H1 (cell line): ENCODE measurements at regions not wholly inside any gene's neighbourhood (a gene's known extent, or its start where the extent isn't known, plus 50 kb on each side); places are given as distances from the start of the nearest gene placed in this dataset.

Source experiments
- CTCF ChIA-PET: fragments of 300-600 bp; sonication (Branson Sonifier 250); formaldehyde crosslinking; loops from one replicate; lab custom pipeline; 2021; ENCODE audit not compliant: partially characterized antibody; lab: Charles Lee
- POLR2A ChIA-PET: fragments of 300-600 bp; sonication (Branson Sonifier 250); formaldehyde crosslinking; loops from one replicate; lab custom pipeline; 2021; ENCODE audit warnings: inconsistent platforms; ENCODE audit not compliant: partially characterized antibody; lab: Charles Lee
- DNase-seq, 2 experiments: peaks; one replicate each; pipeline versions ENCODE4 v3.0.0 to v3.0.0-alpha.2; 2010 to 2022; ENCODE audit warnings: low spot score in 2 of 2, low read depth in 1 of 2, mixed read lengths in 1 of 2
- FAIRE-seq: peaks from 2 replicates; lab custom pipeline; 2011; peaks lifted over from hg19 to GRCh38; lab: Jason Lieb, UNC
- H2AFZ ChIP-seq: 2 replicates; pipeline ENCODE4 v1.8.1; 2012; ENCODE audit warnings: low read length, inconsistent platforms
- H2AK5ac ChIP-seq: 2 replicates; pipeline ENCODE4 v1.6.1; 2013; ENCODE audit warnings: low read depth, low read length
- H2BK120ac ChIP-seq: replicated peaks from 2 replicates; pipeline ENCODE3; 2013; ENCODE audit warnings: low read depth, low read length, inconsistent platforms
- H2BK12ac ChIP-seq: 2 replicates; pipeline ENCODE4 v1.6.1; 2013; ENCODE audit warnings: low read depth, low read length
- H2BK15ac ChIP-seq: 2 replicates; pipeline ENCODE4 v1.6.1; 2013; ENCODE audit warnings: low read length
- H2BK20ac ChIP-seq: 2 replicates; pipeline ENCODE4 v1.6.1; 2013; ENCODE audit warnings: low read length
- H2BK5ac ChIP-seq: 2 replicates; pipeline ENCODE4 v1.6.1; 2013; ENCODE audit warnings: low read depth, low read length
- H3K14ac ChIP-seq: 2 replicates; pipeline ENCODE4 v1.6.1; 2013; ENCODE audit warnings: inconsistent platforms; ENCODE audit not compliant: insufficient read length
- H3K18ac ChIP-seq: 2 replicates; pipeline ENCODE4 v1.6.1; 2013; ENCODE audit warnings: low read length; ENCODE audit errors: extremely low read depth
- H3K23ac ChIP-seq: 2 replicates; pipeline ENCODE4 v1.6.1; 2013; ENCODE audit warnings: inconsistent platforms; ENCODE audit not compliant: insufficient read length
- H3K23me2 ChIP-seq: 2 replicates; pipeline ENCODE4 v1.6.1; 2013; ENCODE audit warnings: low read depth, low read length
- H3K27ac ChIP-seq: 2 replicates; pipeline ENCODE4 v1.6.1; 2011; ENCODE audit warnings: low read depth, low read length, inconsistent platforms
- H3K27me3 ChIP-seq, 4 experiments: replicated peaks in 1 of 4; 1 replicate in 1 of 4; 2 replicates in 3 of 4; pipeline versions ENCODE4 v1.6.1 to v1.8.1; 2011 to 2013; ENCODE audit warnings: low read length in 3 of 4, mild to moderate bottlenecking in 3 of 4, inconsistent platforms in 2 of 4, mixed read lengths in 2 of 4, moderate library complexity in 1 of 4; ENCODE audit not compliant: control insufficient read depth in 3 of 4, insufficient read depth in 3 of 4; ENCODE audit errors: extremely low read depth in 1 of 4
- H3K36me3 ChIP-seq, 4 experiments: 2 replicates each; pipeline versions ENCODE4 v1.6.1 to v1.8.1; 2011 to 2013; ENCODE audit warnings: mild to moderate bottlenecking in 4 of 4, low read length in 3 of 4, moderate library complexity in 2 of 4, control low read depth in 1 of 4, inconsistent platforms in 1 of 4; ENCODE audit not compliant: insufficient read depth in 4 of 4, control insufficient read depth in 2 of 4
- H3K4ac ChIP-seq: replicated peaks from 2 replicates; pipeline ENCODE3; 2013; ENCODE audit warnings: low read length, low read depth, mixed read lengths, inconsistent platforms; ENCODE audit not compliant: insufficient read length
- H3K4me1 ChIP-seq, 4 experiments: replicated peaks in 1 of 4; 1 replicate in 1 of 4; 2 replicates in 3 of 4; pipeline versions ENCODE4 v1.6.1 to v1.8.1; 2011 to 2013; ENCODE audit warnings: low read length in 3 of 4, inconsistent platforms in 2 of 4, mixed read lengths in 1 of 4; ENCODE audit not compliant: insufficient read depth in 4 of 4, control insufficient read depth in 3 of 4
- H3K4me2 ChIP-seq, 2 experiments: 2 replicates each; pipeline versions ENCODE4 v1.6.1 to v1.8.1; 2011 to 2013; ENCODE audit warnings: low read depth in 2 of 2, low read length in 2 of 2, control low read depth in 1 of 2, inconsistent platforms in 1 of 2, mild to moderate bottlenecking in 1 of 2; ENCODE audit not compliant: insufficient read depth in 1 of 2
- H3K4me3 ChIP-seq, 4 experiments: fragments of 200-600, 300-600 bp in 1 of 4; sonication (generic), shearing (Covaris generic), sonication (Bioruptor Twin) in 1 of 4; 2 replicates each; pipeline versions ENCODE4 v1.5.1 to v1.8.1; 2011 to 2016; ENCODE audit warnings: low read length in 4 of 4, low read depth in 3 of 4, control low read depth in 2 of 4, inconsistent platforms in 2 of 4, mild to moderate bottlenecking in 2 of 4, mixed read lengths in 1 of 4, moderate library complexity in 1 of 4; ENCODE audit not compliant: insufficient read depth in 2 of 4; ENCODE audit errors: extremely low read depth in 1 of 4
- H3K56ac ChIP-seq: replicated peaks from 2 replicates; pipeline ENCODE3; 2013; ENCODE audit warnings: low read depth, mild to moderate bottlenecking, mixed read lengths, low read length, inconsistent platforms; ENCODE audit not compliant: insufficient read length
- H3K79me1 ChIP-seq: 2 replicates; pipeline ENCODE4 v1.6.1; 2013; ENCODE audit warnings: low read depth, low read length, control low read depth
- H3K79me2 ChIP-seq, 2 experiments: 2 replicates each; pipeline versions ENCODE4 v1.6.1 to v1.8.1; 2012 to 2013; ENCODE audit warnings: low read length in 2 of 2, mild to moderate bottlenecking in 2 of 2, inconsistent platforms in 1 of 2; ENCODE audit not compliant: insufficient read depth in 2 of 2, control insufficient read depth in 1 of 2
- H3K9ac ChIP-seq, 4 experiments: replicated peaks in 1 of 4; 1 replicate in 1 of 4; 2 replicates in 3 of 4; pipeline versions ENCODE4 v1.6.1 to v1.8.1; 2011 to 2013; ENCODE audit warnings: low read depth in 3 of 4, low read length in 3 of 4, control low read depth in 2 of 4, mild to moderate bottlenecking in 2 of 4, moderate library complexity in 2 of 4, inconsistent platforms in 1 of 4; ENCODE audit errors: extremely low read depth in 1 of 4
- H3K9me3 ChIP-seq, 2 experiments: 2 replicates each; pipeline versions ENCODE4 v1.6.1 to v1.8.1; 2012 to 2013; ENCODE audit warnings: mild to moderate bottlenecking in 2 of 2, moderate library complexity in 2 of 2, control low read depth in 1 of 2, inconsistent platforms in 1 of 2, low read depth in 1 of 2, low read length in 1 of 2, mixed read lengths in 1 of 2; ENCODE audit not compliant: insufficient read depth in 2 of 2
- H4K20me1 ChIP-seq, 2 experiments: replicated peaks in 1 of 2; 2 replicates each; pipeline versions ENCODE3 to v1.8.1; 2011 to 2013; ENCODE audit warnings: inconsistent platforms in 2 of 2, low read length in 2 of 2, mild to moderate bottlenecking in 1 of 2; ENCODE audit not compliant: insufficient read depth in 2 of 2, control insufficient read depth in 1 of 2
- H4K5ac ChIP-seq: 2 replicates; pipeline ENCODE4 v1.6.1; 2013; ENCODE audit warnings: low read length, low read depth, mixed read lengths, inconsistent platforms; ENCODE audit not compliant: insufficient read length
- H4K8ac ChIP-seq: 2 replicates; pipeline ENCODE4 v1.8.0; 2013; ENCODE audit warnings: mild to moderate bottlenecking, moderate library complexity, low read length, inconsistent platforms; ENCODE audit not compliant: insufficient read depth; ENCODE audit errors: extremely low read depth
- H4K91ac ChIP-seq: replicated peaks from 2 replicates; pipeline ENCODE3; 2013; ENCODE audit warnings: low read length, mixed read lengths, inconsistent platforms; ENCODE audit not compliant: insufficient read length
- BCL11A ChIP-seq, 2 experiments: IDR thresholded peaks; one replicate each; pipeline ENCODE4 v1.6.1; 2011; ENCODE audit warnings: low read depth in 2 of 2, low read length in 2 of 2, mild to moderate bottlenecking in 2 of 2
- GABPA ChIP-seq: IDR thresholded peaks from 2 replicates; pipeline ENCODE4 v1.6.1; 2011; ENCODE audit warnings: mild to moderate bottlenecking, low read length, moderate library complexity, borderline replicate concordance; ENCODE audit not compliant: insufficient read depth
- JUND ChIP-seq: IDR thresholded peaks from 2 replicates; pipeline ENCODE4 v1.6.1; 2011; ENCODE audit warnings: mild to moderate bottlenecking, improper control_type of control experiment, low read length
- TAF1 ChIP-seq: IDR thresholded peaks from 2 replicates; pipeline ENCODE4 v1.6.1; 2011; ENCODE audit warnings: mild to moderate bottlenecking, low read depth, low read length
- WGBS, 2 experiments: shearing (Covaris generic) in 1 of 2; methylation state at CpG; one replicate each; pipeline versions ENCODE4 v1.1.6 to v1.1.7; 2013 to 2015; ENCODE audit warnings: low lambda C conversion rate in 2 of 2, mixed read lengths in 2 of 2, inconsistent platforms in 1 of 2, low coverage in 1 of 2, missing lambda C conversion rate in 1 of 2; ENCODE audit not compliant: insufficient replicate concordance in 2 of 2, insufficient coverage in 1 of 2, insufficient read length in 1 of 2; ENCODE audit errors: extremely low coverage in 1 of 2, missing lambda C conversion rate in 1 of 2; 5-methylcytosine and 5-hydroxymethylcytosine counted together

GRCh38 chr11:42054351-42054900 lies 595.0 kb upstream of the LRRC4C start:
- Histone ChIP-seq H3K9me3 (no peaks in the 10 kb centered on the region), H2BK15ac (no peak overlapping the region), H4K8ac (no peak overlapping the region), H2BK120ac (no peak overlapping the region), H2AK5ac (no peak overlapping the region), H3K27ac (no peak overlapping the region), H3K9ac (no peak overlapping the region), H3K56ac (no peak overlapping the region), H3K23ac (no peak overlapping the region), H3K18ac (no peak overlapping the region), H3K4me3 (no peak overlapping the region), H4K20me1 (no peaks in the 10 kb centered on the region), H3K4me2 (no peak overlapping the region), H3K27me3 (no peaks in the 10 kb centered on the region), H2BK20ac (no peak overlapping the region), H2BK12ac (no peak overlapping the region), H3K14ac (no peak overlapping the region), H3K4ac (no peak overlapping the region), H2AFZ (no peak overlapping the region), H3K36me3 (no peaks in the 10 kb centered on the region), H3K4me1 (no peaks in the 10 kb centered on the region), H3K23me2 (no peaks in the 10 kb centered on the region), H4K5ac (no peak overlapping the region), H3K79me1 (no peaks in the 10 kb centered on the region), H4K91ac (no peak overlapping the region), H2BK5ac (no peak overlapping the region), H3K79me2 (no peaks in the 10 kb centered on the region)
- TF ChIP-seq GABPA (no peak), JUND (no peak), TAF1 (no peak), BCL11A (IDR thresholded peaks at IDR 0.05; ENCODE audit: low read depth in 2 of 2, low read length in 2 of 2) (no peak)
- WGBS, 2 experiments, result 90% methylated on average over 3 of the region's 3 CpGs; no CpG with 5 or more reads in 1 of the 2 experiments
- FAIRE-seq, result no peak
- POLR2A ChIA-PET, result no interaction called here
- no peak for DNase-seq
- CTCF ChIA-PET, result no interaction called here
